NCI-H526 (cell line): ENCODE measurements at regions not wholly inside any gene's neighbourhood (a gene's known extent, or its start where the extent isn't known, plus 50 kb on each side); places are given as distances from the start of the nearest gene placed in this dataset.

Experiments
- DNase-seq, 2 experiments: peaks; one replicate each; lab custom pipeline; 2025; lab: John Stamatoyannopoulos, UW

DNA sequence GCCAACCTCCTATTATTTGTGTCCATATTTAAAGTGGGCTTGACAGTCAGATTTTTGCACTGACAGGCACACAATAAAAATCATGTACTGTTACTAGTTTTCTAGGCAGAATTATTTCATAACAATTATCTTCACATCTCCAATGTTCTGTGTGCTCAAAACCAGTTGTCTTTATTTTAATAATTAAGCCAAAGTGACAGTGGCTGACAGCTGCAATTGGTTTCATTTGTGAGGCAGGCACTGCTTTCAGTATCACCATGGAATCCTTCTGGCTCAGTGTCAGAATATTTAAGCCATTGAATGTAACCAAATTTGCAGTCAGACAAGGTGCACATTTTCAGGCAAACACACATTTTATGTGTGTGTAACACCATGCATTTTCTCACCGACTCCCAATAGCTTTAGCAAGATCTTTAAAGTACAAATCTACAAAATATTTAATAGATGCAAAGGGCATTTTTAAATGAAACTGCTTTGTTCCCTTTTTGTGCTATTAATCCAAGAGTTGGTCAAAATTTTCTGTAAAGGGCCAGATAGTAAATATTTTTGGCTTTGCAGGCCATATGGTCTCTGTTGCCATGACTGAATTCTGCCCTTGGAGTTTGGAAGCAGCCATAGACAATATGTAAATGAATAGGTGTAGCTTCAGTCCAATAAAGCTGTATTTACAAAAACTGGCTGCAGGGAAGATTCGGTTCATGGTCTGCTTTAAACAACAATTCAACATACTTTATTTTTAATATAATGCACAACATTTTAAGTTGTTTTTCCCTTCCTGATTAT, 486.0 kb downstream of the KCNJ2 start:
- peak in 1 of 2 experiments; percentile 21 for DNase-seq

DNA sequence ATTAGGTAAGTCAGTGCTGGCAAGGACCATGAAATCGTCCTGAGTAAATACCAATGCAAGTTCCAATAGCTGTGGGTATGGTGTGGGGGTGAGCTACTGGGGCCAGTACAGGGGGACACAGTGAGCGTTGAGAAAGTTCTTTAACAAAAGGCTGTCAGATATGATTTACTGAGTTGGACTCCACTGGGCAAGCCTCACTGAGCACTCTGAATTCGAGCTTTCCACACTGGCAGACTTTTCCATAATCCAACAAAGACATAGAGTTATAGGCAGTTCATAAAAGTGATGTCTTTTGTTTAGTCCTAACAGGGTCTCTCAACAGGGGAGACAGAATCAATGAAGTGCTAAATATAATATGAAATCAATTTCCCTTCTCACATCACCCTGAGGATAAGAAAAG, 489.0 kb downstream of the KCNJ2 start:
- no peak for DNase-seq

DNA sequence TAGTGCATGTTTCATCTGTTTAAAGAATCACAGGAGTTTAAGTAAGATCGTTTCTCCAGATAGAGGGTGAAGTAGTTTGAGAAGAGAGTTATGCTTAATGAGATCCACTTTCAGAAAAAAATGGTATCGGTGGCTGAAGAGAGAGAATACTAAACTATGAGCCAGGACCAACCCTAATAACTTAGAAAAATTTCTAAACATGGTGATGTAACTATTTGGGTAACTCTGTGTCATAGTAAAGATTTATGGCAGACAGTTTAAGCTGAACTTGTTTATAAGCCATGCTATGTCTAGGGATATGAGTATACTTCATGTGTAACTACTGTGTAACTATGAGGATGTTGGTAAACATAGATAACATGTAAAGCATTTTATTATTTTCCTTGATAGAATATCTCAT, 489.5 kb downstream of the KCNJ2 start:
- DNase-seq, result no peak

DNA sequence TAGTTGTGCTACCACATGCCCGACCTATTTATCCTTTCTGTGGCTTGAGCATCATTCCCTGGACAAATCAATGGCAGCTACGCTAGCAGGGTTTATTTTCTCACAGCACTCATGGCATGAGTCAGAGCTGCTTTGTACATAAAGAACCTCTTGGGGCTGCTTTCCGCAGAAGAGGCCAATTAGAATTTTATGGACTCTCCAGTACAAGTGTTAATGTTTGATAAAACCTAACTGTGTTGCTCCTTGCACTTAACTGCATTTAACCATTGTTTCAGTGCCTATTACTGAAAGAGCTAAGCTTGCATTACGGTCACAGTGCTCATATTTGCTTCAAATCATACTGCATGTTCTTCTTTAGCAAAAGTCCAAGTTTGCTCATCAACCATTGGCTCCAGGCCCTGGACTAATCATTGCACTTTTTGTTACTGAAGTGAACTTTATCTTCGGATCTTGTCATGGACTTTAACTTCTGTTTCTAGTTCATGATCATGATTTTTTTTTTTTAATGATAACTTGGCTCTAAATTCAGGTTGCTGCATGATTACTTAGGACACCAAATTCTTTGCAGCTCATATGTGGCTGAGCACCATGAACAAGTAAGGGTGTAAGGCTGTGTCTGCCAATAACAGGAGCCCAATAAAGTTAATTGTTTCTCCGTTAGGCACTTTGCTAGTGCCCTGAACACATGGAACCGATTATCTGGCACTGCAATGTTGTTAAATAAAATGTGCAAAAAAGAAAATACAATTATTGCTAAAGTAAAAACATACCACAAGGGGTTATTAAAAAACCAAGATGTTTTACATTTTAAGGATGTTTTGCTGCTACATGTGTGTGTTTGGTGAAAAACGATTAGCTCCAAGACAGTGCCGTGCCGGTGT, 492.2 kb downstream of the KCNJ2 start:
- no peak for DNase-seq

DNA sequence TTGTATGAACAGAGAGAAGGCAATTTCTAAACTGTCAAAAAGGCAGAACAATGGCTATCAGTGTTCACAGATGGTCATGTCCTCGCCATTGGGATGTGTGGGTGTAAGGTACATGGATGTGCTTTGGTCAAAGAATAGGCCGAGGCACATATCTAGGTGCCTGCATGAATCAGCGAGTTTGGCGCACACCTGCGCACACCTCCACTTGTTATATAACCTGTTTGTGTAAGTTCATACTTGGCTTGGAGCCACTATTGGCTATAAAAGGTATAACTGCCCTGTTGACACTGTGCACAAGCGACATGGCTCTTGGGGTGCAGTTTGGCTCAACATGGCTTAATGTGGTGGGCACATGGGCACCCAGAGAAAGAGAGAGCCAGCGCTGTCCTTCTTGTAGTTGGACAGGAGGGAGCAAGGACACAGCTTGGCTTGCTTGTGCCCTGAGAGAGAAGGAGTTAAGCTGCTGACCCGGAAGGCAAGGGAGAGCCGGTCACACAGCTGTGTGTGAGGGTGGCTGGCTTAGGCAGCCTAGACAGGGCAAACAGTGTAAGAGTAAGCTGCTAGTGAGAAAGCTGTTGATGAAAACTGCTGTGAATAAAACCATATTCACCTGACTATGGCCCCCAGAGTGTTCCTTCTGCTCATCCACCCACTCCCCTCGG, 499.1 kb downstream of the KCNJ2 start:
- DNase-seq, result no peak

DNA sequence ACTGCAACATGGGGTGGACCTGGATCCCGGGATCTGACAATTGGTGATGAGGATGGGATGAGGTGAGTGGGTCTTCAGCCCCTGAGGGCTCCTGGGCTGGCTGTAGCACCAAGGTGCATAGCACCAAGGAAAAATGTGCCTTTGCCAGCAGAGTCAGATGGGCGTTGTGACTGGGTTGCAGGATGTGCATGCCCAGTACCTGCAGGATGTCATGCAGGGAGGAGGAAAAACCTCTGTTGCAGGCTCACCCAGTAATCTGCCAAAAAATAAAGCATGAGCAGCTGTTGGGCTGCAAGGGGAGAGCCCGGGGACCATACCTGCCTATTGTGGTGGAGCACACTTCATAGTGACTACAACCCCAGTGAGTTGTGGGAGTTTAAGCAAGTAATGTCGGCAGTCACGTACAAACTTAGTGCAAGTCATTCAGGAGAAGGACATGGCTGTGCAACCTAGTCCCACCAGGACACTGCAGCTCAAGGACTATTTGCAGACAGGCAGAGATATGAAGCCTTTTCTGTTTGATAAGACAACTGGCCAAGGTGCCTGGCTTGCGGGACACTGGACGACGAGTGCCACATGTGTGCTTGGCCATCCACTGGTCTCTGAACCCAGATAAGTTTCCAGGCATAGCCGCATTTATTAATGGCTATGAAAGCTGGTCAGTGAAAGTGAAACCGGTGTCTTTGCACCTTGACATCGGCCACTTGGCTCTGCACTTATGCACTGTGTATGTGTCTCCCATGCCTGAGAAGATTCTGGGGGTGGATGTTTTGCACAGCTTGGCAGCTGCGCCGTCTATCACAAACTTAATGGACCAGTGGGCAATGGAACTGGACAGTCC, 499.8 kb downstream of the KCNJ2 start:
- no peak for DNase-seq

DNA sequence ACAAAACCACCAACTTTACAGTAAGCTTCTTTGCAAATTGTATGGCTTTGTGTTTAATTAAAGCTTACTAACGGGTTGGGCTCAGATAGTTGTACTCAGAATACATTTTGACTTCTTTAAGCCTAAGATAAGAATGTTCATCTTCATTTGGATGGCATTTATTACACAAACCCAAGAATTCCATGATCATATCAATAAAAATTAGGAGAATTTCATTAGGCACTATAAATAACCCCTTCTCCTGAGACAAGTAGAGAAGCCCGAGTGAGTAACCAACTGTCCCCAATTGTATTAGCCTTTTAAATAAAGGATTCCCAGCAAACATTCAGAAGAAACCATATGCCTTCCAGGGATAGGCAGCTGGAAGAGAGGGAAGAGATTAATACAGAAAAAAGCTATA, 504.7 kb downstream of the KCNJ2 start:
- DNase-seq, result no peak

DNA sequence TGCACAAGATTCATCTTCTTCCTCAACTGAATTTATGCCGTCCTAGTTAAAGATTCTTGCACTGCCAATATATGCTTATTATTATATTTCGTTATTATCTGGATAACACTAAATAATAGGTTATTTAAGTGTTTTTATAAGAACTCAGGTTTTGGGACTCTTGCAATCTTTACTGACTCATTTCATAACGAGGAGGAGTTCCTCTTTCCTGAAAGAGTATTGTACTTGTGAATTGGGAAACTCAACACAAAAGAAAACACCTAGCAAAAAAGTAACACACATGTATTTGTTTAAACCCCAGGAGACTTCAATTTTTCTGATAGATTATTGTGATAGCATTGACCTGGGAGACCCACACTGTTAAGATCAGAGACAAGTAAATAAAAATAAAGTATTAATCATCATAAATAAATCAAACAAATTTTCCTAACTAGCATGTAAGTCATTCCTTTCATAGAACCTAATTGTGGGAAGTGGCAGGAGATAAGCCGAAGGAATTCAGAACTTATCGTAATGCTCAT, 505.8 kb downstream of the KCNJ2 start:
- no peak for DNase-seq

DNA sequence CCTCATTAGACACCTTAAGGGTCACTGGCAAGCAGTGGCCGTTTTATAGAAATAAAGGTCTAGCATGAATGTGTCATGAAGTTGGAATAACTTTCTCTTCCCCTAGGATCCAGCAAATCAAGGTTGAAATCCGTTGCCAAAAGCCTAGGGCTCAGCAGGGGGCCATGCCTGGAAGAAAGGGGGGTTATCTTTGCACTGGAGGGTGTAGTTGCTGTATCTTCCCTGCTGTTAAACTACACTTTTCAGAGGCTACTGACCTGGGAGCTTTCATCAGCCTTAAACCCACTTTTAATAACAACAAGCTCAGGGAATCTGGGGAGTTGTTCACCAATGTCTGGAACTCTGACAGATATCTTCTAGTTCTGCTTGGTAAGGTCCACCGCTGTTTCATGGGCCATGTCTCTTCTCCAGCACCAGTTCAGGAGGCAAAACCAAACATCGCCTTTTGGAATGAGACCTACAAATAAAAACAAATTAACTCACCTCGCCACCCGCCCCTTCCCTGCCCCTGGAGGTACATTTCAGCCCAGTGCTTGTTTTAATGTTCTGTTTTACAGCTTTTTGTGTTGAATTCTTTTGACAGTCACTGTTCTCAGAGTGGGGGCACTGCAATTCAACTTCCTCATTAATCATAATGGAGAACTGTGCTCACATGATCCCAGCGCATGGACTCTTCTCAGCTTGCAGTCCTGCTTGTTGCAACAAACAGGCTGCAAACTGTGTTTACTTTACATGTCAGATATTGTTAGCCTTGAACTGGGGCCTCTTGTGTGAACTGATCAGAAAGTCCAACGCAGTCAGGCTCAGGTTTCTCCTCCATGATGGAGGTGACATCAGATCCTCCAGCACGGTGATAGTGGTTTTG, 508.7 kb downstream of the KCNJ2 start:
- no peak for DNase-seq

DNA sequence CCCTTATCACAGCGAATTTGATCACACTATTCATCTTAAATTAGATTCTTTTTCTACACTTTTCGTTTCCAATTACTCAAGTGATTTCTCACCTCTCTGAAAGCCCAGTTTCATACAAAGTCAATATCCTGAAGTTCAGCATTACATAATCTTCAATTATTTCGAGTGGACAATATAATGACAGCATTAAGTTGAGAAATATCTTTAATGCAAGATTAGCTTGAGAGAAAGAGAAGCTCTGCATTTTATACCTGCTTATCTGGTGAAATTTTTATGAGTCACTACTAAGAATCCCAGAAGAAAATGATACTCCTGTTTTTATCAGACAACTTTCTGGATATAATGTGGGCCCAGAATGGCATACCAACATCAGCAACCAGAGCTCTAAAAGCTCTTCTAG, 509.6 kb downstream of the KCNJ2 start:
- no peak for DNase-seq

DNA sequence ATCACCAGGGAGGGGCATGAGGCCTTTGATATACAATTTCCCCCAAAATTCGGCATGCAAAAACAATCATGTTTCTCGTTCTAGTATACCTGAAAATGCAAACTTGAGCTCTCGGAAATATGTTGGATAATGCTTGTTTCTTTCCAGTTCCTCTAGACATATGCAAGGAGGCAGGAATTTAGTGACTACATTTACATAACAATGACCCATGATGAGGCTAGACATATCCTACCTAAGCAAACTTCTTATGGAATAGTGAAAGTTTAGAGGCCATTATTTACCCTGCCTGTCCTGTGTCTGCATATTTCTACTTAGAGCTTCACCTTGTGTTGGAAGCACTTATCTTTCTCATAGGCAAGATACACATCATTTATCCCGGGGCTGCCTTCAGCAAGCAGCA, 514.6 kb downstream of the KCNJ2 start:
- no peak for DNase-seq

DNA sequence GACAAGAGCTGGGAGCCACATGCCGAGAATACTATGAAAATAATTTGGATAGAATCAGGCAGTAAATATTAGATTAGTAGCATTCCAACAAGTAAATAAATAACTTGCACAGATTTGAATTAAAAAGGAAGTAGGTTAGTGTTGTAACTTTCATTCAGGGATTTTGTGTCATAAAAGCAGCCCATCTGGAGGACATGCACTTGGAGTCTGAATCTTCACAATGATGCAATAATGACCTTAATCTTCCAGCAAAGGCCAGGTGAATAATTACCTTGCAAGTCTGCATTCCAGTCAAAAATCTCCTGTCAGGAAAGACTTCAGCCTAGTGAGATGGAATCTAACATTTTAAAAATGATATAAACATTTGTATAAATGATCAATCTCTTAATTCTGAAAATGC, 518.1 kb downstream of the KCNJ2 start:
- no peak for DNase-seq

DNA sequence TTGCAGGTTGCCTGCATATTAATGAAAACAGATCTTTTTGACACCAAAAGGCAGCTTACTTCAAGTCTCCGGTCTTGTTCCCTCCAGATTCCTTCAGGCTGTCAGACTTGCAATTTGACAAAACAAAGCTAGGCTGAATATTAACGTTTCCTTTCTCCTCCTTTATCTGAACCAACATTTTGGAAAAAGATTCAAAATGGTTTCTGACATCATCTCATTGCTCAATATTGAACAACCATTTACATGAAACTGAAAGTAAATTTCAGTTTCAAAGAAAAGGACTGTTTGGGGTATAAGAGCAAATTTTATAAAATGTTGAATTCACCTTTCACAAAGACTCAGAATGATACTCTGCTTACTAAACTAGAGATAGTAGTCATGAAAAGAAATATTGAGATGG, 521.8 kb downstream of the KCNJ2 start:
- DNase-seq, result no peak

DNA sequence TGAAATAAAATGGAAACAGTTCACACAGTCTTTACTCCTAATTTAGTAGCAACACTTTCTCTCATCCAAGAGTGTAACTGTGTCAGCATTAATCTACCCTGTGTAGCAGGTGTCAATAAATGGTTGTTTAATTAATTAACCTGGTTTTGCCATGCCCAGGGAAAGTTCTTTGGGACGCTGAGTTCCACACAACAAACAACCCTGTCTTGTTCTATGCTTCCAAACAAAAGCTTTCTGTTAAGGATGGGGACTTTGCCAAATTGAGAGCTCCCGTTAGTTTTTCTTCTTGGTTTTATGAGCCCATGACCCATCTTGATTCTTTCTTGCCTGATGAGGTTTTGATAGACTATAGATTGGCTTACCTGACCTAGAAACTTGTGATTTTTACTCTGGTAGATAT, 530.1 kb downstream of the KCNJ2 start:
- DNase-seq, result no peak

DNA sequence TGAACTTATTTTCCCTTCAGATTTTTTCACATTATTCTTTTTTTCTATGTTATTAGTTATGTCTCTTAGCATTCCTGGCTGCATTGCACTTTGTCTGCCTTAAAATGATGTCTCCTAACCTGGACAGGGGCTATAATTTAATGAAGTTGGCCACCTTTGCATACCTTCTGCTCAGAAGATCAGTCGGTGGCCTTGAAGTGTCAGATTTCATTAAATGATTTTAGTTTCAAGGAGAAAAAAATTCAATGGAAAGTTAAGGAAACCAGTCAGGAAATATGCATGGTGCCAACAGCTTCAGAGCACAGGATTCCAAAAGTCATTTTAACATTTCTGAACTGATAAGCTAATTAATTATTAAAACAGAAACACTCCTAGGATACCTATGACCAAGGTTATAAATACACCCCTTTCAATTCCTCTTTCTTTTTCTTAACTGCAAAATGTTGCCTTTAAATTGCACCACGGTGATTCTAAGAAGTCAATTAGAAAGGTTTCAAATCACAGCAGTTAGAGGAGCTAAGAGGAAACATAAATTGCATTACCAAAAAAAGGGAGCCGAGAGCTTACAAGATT, 533.4 kb downstream of the KCNJ2 start:
- no peak for DNase-seq

DNA sequence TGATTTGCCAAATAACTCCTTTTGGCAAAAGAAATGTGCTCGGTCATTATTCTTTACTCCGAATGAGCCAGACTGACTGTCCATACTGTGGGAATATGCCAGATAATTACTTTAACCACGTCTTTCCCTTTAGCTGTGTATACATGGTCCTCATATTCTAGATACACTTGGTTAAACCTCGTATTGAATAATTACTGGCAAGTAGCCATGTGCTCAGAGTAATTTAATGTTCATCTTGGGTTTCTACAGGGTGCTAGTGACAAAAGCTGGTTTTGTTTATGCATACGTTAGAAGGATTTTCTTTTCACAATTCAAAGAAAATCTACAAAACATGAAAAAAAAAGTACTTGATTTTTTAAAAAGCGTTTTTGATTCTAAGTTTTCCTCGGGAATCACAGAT, 540.3 kb downstream of the KCNJ2 start:
- no peak for DNase-seq

DNA sequence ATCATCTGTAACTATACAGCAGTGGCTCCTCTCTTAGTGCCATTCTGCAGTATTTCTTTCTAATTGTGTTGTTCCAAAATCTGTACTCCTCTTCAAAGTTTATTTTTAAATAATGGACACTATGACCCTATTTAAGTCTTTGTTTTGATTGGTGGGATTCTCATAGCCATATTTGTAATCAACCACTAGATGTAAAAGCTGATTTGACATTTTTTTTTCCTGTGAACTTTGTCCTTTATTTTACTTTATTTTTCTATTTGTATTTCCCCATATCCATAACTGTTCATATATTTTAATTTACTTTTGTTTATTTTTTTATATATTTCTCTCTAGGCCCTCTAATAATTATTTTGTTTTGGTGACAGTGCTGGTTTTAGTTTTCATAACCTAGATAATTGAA, 544.4 kb downstream of the KCNJ2 start:
- DNase-seq, result no peak

DNA sequence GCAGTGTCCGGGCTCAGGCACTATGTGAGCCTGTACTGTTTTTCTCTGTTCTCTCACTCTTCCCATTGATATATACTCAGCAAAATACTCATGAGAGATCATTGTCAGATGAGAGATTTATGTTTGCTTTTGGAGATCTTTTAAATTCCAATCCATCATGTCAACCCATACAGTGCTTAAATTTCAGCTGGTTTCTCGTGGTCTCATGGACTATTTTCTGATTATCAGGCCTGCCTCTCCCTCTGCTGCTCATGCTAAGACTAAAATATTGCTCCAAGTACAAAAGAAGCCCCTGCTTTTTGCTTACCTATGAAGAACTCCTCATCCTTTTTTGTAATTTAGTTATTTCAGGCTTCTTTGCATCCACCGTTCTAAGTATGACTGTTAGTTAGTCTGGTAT, 547.2 kb downstream of the KCNJ2 start:
- DNase-seq, result no peak

DNA sequence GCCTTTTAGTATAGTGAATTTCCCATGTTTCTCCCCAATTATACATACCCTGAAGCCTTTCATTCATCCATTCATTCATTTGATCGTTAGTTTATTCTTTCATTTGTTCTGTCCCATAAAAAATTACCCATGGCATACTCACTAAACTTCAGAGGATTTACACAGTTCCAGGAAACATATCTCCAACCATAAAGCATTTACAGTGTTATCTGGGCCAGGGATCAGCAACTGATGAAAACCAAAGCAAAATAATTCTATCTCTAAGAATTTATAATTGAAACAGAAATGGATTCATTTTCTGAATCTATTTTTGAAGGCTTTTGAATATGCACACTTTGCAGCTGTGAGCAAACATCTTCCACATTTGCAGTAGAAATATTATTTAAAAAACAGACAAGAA, 547.7 kb downstream of the KCNJ2 start:
- no peak for DNase-seq

DNA sequence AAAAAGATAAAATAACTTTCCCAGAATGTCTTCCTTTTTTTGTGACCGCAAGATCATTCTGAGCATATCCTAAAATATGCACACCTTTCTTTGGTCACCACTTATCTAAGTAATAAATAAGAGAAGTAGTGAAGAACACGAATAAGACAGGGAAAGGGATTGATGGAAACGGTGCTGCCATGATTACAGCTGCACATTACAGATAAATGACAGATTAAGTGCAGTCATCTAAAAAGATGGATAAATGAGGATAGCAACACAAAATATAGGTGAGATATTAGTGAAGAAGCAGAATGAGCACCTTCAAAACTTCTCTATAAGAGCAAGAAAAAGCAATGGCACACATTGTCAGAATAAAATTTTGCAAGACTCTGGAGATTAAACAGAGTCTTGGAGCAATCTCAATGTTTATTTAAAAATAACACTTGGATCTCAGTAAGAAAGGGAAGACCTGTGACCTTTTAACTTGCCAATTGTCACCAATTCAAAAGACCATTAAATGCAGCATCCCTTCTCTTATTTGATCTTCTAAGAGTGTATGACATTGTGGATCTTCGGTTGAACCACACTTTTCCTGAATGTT, 567.1 kb downstream of the KCNJ2 start:
- DNase-seq, result no peak
